Left lung (tissue), 4 donors: ENCODE measurements at regions not wholly inside any gene's neighbourhood (a gene's known extent, or its start where the extent isn't known, plus 50 kb on each side); places are given as distances from the start of the nearest gene placed in this dataset.

ENCODE experiments used
- ATAC-seq: fragments of 200-7000 bp; cut with Tn5 transposase; one replicate; pipeline ENCODE4 v1.9.1; 2020; ENCODE audit warnings: moderate library complexity
- DNase-seq, 4 donors: peaks; one replicate each; pipeline ENCODE4 v3.0.0-alpha.2; 2013 to 2020
- H3K27ac ChIP-seq, 2 donors: fragments of 200-600 bp; sonication (generic) in 1 of 2; one replicate each; pipeline versions ENCODE4 v1.5.0 to v1.8.0; 2020 to 2021
- H3K27me3 ChIP-seq, 2 donors: fragments of 200-600 bp; sonication (generic) in 1 of 2; one replicate each; pipeline versions ENCODE4 v1.5.0 to v1.8.0; 2020 to 2021
- H3K36me3 ChIP-seq, 2 donors: fragments of 200-600 bp; sonication (generic) in 1 of 2; one replicate each; pipeline versions ENCODE4 v1.5.0 to v1.8.0; 2020 to 2021
- H3K4me1 ChIP-seq, 2 donors: fragments of 200-600 bp; one replicate each; pipeline ENCODE4 v1.8.0; 2021
- H3K4me3 ChIP-seq, 2 donors: fragments of 200-600 bp; sonication (generic) in 1 of 2; one replicate each; pipeline versions ENCODE4 v1.5.0 to v1.8.0; 2020 to 2021; ENCODE audit warnings: mild to moderate bottlenecking in 1 of 2
- H3K9me3 ChIP-seq, 2 donors: fragments of 200-600 bp; sonication (generic) in 1 of 2; one replicate each; pipeline versions ENCODE4 v1.5.0 to v1.8.0; 2020 to 2021
- CTCF ChIP-seq, 2 donors: fragments of 200-600 bp; sonication (generic) in 1 of 2; IDR thresholded peaks; one replicate each; pipeline versions ENCODE4 v1.5.0 to v1.8.0; 2021; ENCODE audit warnings: antibody characterized with exemption in 2 of 2
- intact Hi-C, 2 donors: fragments of 100-400 bp; cut with DNase I; formaldehyde crosslinking; loops; one replicate each; pipeline versions ENCODE4 v1.11.2 to v1.14.2; 2022
- donor health status: DM: no; HTN: yes; CAD: no.
- donor health status: DM: no; HTN: no; CAD: no.

GRCh38 chr15:26433060-26433459, 339.8 kb downstream of the GABRB3 start:
- Histone ChIP-seq H3K36me3 (no peaks in the 10 kb centered on the region), H3K4me1 (no peaks in the 10 kb centered on the region), H3K4me3 (no peak overlapping the region), H3K27ac (no peak overlapping the region), H3K27me3 (no peaks in the 10 kb centered on the region), H3K9me3 (peaks cover 0 to 12% of the 10 kb centered on the region in 2 donors)
- DNase-seq (no peak), ATAC-seq (no peak)
- TF ChIP-seq CTCF (IDR thresholded peaks at IDR 0.05) = no peak
- intact Hi-C loops = no loop called here

- DNase-seq (no peak), ATAC-seq (no peak)
- Histone ChIP-seq H3K9me3 (peaks cover 0 to 15% of the 10 kb centered on the region in 2 donors), H3K4me3 (no peak overlapping the region), H3K4me1 (no peaks in the 10 kb centered on the region), H3K36me3 (no peaks in the 10 kb centered on the region), H3K27ac (no peak overlapping the region), H3K27me3 (no peaks in the 10 kb centered on the region)
- intact Hi-C loops = no loop called here
- TF ChIP-seq CTCF (IDR thresholded peaks at IDR 0.05) = no peak
These were observed 351.8 kb downstream of the GABRB3 start for GRCh38 chr15:26421065-26421464.

GRCh38 chr15:26395624-26396023, 377.2 kb downstream of the GABRB3 start:
- ATAC-seq = no peak
- Histone ChIP-seq H3K27ac (no peak overlapping the region), H3K27me3 (no peaks in the 10 kb centered on the region), H3K9me3 (peaks cover 0 to 2% of the 10 kb centered on the region in 2 donors), H3K36me3 (no peaks in the 10 kb centered on the region), H3K4me1 (no peaks in the 10 kb centered on the region), H3K4me3 (no peak overlapping the region)
- no peak for DNase-seq
- TF ChIP-seq CTCF (IDR thresholded peaks at IDR 0.05) = no peak
- intact Hi-C loops = no loop called here

- no peak for TF ChIP-seq CTCF (IDR thresholded peaks at IDR 0.05)
- no peak for ATAC-seq
- intact Hi-C loops = no loop called here
- H3K4me3 ChIP-seq = no peak overlapping the region
- no peak for DNase-seq
- peaks cover 0 to 2% of the 10 kb centered on the region in 2 donors for H3K9me3 ChIP-seq
- no peaks in the 10 kb centered on the region for H3K36me3 ChIP-seq
- H3K27ac ChIP-seq = no peak overlapping the region
- no peaks in the 10 kb centered on the region for H3K27me3 ChIP-seq
- no peaks in the 10 kb centered on the region for H3K4me1 ChIP-seq
These were observed 378.1 kb downstream of the GABRB3 start for GRCh38 chr15:26394801-26395200.

- no peaks in the 10 kb centered on the region for H3K4me1 ChIP-seq
- H3K36me3 ChIP-seq = no peaks in the 10 kb centered on the region
- no peak overlapping the region for H3K4me3 ChIP-seq
- no peaks in the 10 kb centered on the region for H3K27me3 ChIP-seq
- DNase-seq (no peak), ATAC-seq (no peak)
- peaks cover 0 to 2% of the 10 kb centered on the region in 2 donors for H3K9me3 ChIP-seq
- intact Hi-C loops = no loop called here
- TF ChIP-seq CTCF (IDR thresholded peaks at IDR 0.05) = no peak
- H3K27ac ChIP-seq = no peak overlapping the region
These were observed 379.9 kb downstream of the GABRB3 start for GRCh38 chr15:26392956-26393355.
